Erythroblast (primary cell): ENCODE measurements at regions not wholly inside any gene's neighbourhood (a gene's known extent, or its start where the extent isn't known, plus 50 kb on each side); places are given as distances from the start of the nearest gene placed in this dataset.

Experiments
- GATA1 ChIP-seq: IDR thresholded peaks from 2 replicates; pipeline ENCODE4 v1.6.1; 2011; ENCODE audit warnings: low read depth, mild to moderate bottlenecking, control low read depth, low read length, moderate library complexity
- POLR2A ChIP-seq: IDR thresholded peaks from 2 replicates; pipeline ENCODE4 v1.6.1; 2011; ENCODE audit warnings: mild to moderate bottlenecking, low read length

GRCh38 chr4:20463176-20463430, 211.4 kb downstream of the SLIT2 start:
- TF ChIP-seq POLR2A (no peak), GATA1 (no peak)
